DND-41 (cell line): ENCODE measurements at regions not wholly inside any gene's neighbourhood (a gene's known extent, or its start where the extent isn't known, plus 50 kb on each side); places are given as distances from the start of the nearest gene placed in this dataset.

Source experiments
- ATAC-seq: fragments of 200-7000 bp; cut with Tn5 transposase; 3 replicates; pipeline ENCODE4 v1.9.1; 2021; ENCODE audit warnings: low read depth; ENCODE audit not compliant: insufficient read depth
- DNase-seq: peaks from one replicate; pipeline ENCODE4 v3.0.0-alpha.2; 2020
- H2AFZ ChIP-seq: 2 replicates; pipeline ENCODE4 v1.6.0; 2012; ENCODE audit warnings: low read depth, low read length
- H3K27ac ChIP-seq: 2 replicates; pipeline ENCODE4 v1.5.1; 2012; ENCODE audit warnings: low read length, inconsistent platforms
- H3K27me3 ChIP-seq: fragments of 200-600 bp; sonication (generic); 2 replicates; pipeline ENCODE4 v1.6.0; 2012; ENCODE audit warnings: low read length, mild to moderate bottlenecking, inconsistent platforms; ENCODE audit not compliant: insufficient read depth, poor library complexity
- H3K36me3 ChIP-seq: 2 replicates; pipeline ENCODE4 v1.5.1; 2012; ENCODE audit warnings: low read length, inconsistent platforms; ENCODE audit not compliant: insufficient read depth
- H3K4me1 ChIP-seq: 2 replicates; pipeline ENCODE4 v1.5.1; 2012; ENCODE audit warnings: mild to moderate bottlenecking, low read length; ENCODE audit not compliant: insufficient read depth
- H3K4me2 ChIP-seq: 2 replicates; pipeline ENCODE4 v1.6.0; 2012; ENCODE audit warnings: mild to moderate bottlenecking, moderate library complexity, low read length, inconsistent platforms; ENCODE audit not compliant: insufficient read depth
- H3K4me3 ChIP-seq, 2 experiments: fragments of 200-600 bp in 1 of 2; shearing (Covaris generic) in 1 of 2; 2 replicates each; pipeline ENCODE4 v1.5.1; 2012 to 2016; ENCODE audit warnings: inconsistent platforms in 2 of 2, low read length in 2 of 2, mild to moderate bottlenecking in 2 of 2, low read depth in 1 of 2, moderate library complexity in 1 of 2
- H3K79me2 ChIP-seq: 2 replicates; pipeline ENCODE4 v1.6.0; 2012; ENCODE audit warnings: low read length, inconsistent platforms; ENCODE audit not compliant: insufficient read depth
- H3K9ac ChIP-seq: 2 replicates; pipeline ENCODE4 v1.6.0; 2012; ENCODE audit warnings: low read depth, mild to moderate bottlenecking, inconsistent platforms, low read length, moderate library complexity
- H3K9me3 ChIP-seq: 2 replicates; pipeline ENCODE4 v1.5.1; 2012; ENCODE audit warnings: low read length, moderate library complexity, mild to moderate bottlenecking, inconsistent platforms; ENCODE audit not compliant: insufficient read depth, severe bottlenecking
- H4K20me1 ChIP-seq: 2 replicates; pipeline ENCODE4 v1.6.0; 2012; ENCODE audit warnings: low read length; ENCODE audit not compliant: insufficient read depth
- EZH2 ChIP-seq: IDR thresholded peaks from 3 replicates; pipeline ENCODE4 v1.6.1; 2012; ENCODE audit warnings: borderline replicate concordance, low read depth, mild to moderate bottlenecking, moderate library complexity, low read length, inconsistent platforms; ENCODE audit not compliant: severe bottlenecking
- TF ChIP-seq, protein P1 (sequence below): IDR thresholded peaks from 2 replicates; pipeline ENCODE4 v1.5.1; 2012; ENCODE audit warnings: borderline replicate concordance, low read length, moderate library complexity, mild to moderate bottlenecking; ENCODE audit not compliant: poor library complexity, severe bottlenecking; ENCODE audit errors: extremely low read depth

- no peak overlapping the region for H2AFZ ChIP-seq
- no peaks in the 10 kb centered on the region for H3K4me1 ChIP-seq
- no peak for TF ChIP-seq EZH2
- TF ChIP-seq, protein P1, sequence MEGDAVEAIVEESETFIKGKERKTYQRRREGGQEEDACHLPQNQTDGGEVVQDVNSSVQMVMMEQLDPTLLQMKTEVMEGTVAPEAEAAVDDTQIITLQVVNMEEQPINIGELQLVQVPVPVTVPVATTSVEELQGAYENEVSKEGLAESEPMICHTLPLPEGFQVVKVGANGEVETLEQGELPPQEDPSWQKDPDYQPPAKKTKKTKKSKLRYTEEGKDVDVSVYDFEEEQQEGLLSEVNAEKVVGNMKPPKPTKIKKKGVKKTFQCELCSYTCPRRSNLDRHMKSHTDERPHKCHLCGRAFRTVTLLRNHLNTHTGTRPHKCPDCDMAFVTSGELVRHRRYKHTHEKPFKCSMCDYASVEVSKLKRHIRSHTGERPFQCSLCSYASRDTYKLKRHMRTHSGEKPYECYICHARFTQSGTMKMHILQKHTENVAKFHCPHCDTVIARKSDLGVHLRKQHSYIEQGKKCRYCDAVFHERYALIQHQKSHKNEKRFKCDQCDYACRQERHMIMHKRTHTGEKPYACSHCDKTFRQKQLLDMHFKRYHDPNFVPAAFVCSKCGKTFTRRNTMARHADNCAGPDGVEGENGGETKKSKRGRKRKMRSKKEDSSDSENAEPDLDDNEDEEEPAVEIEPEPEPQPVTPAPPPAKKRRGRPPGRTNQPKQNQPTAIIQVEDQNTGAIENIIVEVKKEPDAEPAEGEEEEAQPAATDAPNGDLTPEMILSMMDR = no peak
- no peak overlapping the region for H3K27ac ChIP-seq
- no peaks in the 10 kb centered on the region for H3K27me3 ChIP-seq
- DNase-seq (no peak), ATAC-seq (no peak)
- H3K9me3 ChIP-seq = no peaks in the 10 kb centered on the region
- H3K9ac ChIP-seq = no peak overlapping the region
- no peaks in the 10 kb centered on the region for H3K36me3 ChIP-seq
- no peaks in the 10 kb centered on the region for H4K20me1 ChIP-seq
- H3K4me2 ChIP-seq = no peak overlapping the region
- no peak overlapping the region for H3K4me3 ChIP-seq
- no peaks in the 10 kb centered on the region for H3K79me2 ChIP-seq
Measured at GRCh38 chr2:147683380-147683779, 161.4 kb upstream of the ACVR2A start.

- Histone ChIP-seq H3K27me3 (no peaks in the 10 kb centered on the region), H3K4me3 (no peak overlapping the region), H3K9ac (no peak overlapping the region), H3K27ac (no peak overlapping the region), H4K20me1 (no peaks in the 10 kb centered on the region), H3K9me3 (no peaks in the 10 kb centered on the region), H3K4me1 (no peaks in the 10 kb centered on the region), H3K4me2 (no peak overlapping the region), H2AFZ (no peak overlapping the region), H3K79me2 (no peaks in the 10 kb centered on the region), H3K36me3 (no peaks in the 10 kb centered on the region)
- TF ChIP-seq, protein P1 = no peak
- no peak for TF ChIP-seq EZH2
- no peak for DNase-seq
- no peak for ATAC-seq
Measured at GRCh38 chr2:147681093-147681492, 163.7 kb upstream of the ACVR2A start.

- Histone ChIP-seq H3K79me2 (no peaks in the 10 kb centered on the region), H3K4me1 (no peaks in the 10 kb centered on the region), H3K4me3 (no peak overlapping the region), H3K27ac (no peak overlapping the region), H3K9me3 (no peaks in the 10 kb centered on the region), H3K9ac (no peak overlapping the region), H3K27me3 (no peaks in the 10 kb centered on the region), H2AFZ (no peak overlapping the region), H3K4me2 (no peak overlapping the region), H4K20me1 (no peaks in the 10 kb centered on the region), H3K36me3 (no peaks in the 10 kb centered on the region)
- ATAC-seq (no peak), DNase-seq (no peak)
- TF ChIP-seq, protein P1 = no peak
- TF ChIP-seq EZH2 = no peak
Measured at GRCh38 chr2:147679955-147680531, 164.8 kb upstream of the ACVR2A start.
